Activated CD4-positive, alpha-beta T cell treated with anti-CD3 and anti-CD28 coated beads, Interleukin-2, Interleukin-6, amounts not matched to agents 100 ng/mL and 50 ng/mL, durations not matched to agents 16 hours and 8 hours (primary cell): ENCODE measurements at regions not wholly inside any gene's neighbourhood (a gene's known extent, or its start where the extent isn't known, plus 50 kb on each side); places are given as distances from the start of the nearest gene placed in this dataset.
"Not testable (repeated sequence)": the region's sequence is repeated elsewhere in the genome, so short reads cannot be mapped to it uniquely, and the experiment has no call there.

ENCODE experiments used
- DNase-seq: peaks from one replicate; pipeline ENCODE4 v3.0.0-alpha.2; 2020

DNA sequence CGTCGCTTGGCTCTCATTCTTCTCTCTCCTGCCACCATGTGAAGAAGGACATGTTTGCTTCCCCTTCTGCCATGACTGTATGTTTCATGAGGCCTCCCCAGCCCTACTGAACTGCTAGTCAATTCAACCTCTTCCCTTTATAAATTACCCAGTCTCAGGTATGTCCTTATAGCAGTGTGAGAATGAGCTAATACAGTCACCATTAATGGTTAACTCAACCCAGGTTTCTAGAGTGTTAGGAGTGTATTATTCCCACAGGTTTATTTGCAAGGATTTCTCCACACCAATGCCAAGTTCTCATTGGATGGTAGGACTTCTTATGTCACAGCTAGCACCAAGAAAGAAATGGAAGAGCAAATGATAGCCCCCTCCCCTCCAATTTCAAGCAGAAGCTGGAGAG lies 71.9 kb downstream of the DYNAP start:
- no peak for DNase-seq

DNA sequence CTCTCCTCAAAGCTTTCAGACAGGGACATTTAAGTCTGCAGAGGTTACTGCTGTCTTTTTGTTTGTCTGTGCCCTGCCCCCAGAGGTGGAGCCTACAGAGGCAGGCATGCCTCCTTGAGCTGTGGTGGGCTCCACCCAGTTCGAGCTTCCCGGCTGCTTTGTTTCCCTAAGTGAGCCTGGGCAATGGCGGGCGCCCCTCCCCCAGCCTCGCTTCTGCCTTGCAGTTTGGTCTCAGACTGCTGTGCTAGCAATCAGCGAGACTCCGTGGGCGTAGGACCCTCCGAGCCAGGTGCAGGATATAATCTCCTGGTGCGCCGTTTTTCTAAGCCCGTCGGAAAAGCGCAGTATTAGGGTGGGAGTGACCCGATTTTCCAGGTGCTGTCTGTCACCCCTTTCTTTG lies 78.7 kb downstream of the DYNAP start:
- not testable (repeated sequence) for DNase-seq

DNA sequence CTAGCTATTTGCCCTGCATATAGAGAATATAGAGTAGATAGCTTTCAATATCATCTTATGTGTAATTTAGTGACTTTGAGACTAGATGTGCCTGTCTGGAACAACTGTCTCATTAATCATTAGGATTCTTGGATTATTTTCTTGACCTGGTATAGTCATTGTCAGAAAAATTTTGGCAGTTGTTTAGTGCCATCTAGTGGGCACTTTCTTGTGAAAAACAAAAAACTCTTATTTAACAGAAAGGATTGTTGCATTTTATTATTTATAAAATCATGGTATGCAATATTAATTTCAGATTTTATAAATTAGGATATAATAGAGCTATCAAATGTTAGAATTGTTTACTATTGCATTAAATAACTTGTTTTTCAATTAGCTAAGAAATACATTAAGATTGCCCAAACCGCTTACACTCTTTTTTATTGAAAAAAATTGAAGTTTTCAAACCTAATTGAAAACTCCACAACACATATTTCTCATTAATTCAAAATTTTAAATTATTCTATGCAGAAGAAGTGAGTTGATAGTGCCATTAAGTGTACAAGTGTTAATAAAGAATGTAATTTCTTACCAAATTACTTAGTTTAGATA lies 80.3 kb downstream of the DYNAP start:
- DNase-seq: peak; percentile 33

DNA sequence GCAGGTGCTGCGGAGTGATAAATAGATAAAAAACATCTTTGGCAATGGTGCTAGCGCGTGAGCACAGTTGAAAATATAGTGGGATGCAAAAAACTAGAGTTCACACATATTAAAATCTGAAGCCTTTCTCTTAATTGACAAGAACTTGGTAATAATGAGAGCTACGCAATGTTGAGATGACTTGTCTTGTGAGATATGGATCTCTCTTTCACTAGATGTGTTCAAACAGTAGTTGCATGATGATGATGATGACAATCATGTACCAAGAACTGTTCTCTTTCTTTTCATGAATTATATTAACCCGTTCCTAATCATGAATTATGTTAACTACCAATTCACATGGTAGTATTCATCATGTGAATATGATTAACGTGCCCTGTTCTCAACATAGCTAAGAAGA lies 81.1 kb downstream of the DYNAP start:
- DNase-seq: peak; percentile 25

DNA sequence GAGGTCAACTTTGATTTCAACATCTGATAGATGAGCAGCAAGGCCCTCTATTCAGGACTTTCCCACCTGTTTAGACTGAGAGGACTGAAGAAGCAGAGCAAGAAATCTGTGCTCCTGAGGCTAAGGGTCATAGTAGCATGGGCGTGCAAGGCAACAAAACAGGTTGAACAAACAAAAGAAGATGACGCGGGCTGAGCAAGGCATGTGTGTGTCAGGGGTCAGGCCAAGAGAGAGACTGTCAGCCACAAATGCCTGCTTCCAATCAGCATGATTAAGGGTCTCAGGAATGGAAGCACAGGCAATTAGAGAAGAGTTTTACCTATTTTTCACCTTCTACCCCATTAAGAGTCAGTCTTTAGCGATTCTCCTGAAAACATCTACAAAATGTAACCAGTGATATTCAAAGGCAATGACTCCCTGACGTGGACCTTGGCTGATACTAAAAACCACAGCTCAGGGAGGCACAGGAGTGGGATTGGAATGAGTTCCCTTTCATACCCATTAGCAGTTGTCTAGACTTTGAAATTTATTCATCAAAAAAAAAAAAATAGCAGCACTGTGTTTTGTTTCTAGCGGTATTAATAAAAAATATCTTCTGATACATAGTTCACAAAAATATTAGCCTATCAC lies 81.9 kb downstream of the DYNAP start:
- DNase-seq: no peak

DNA sequence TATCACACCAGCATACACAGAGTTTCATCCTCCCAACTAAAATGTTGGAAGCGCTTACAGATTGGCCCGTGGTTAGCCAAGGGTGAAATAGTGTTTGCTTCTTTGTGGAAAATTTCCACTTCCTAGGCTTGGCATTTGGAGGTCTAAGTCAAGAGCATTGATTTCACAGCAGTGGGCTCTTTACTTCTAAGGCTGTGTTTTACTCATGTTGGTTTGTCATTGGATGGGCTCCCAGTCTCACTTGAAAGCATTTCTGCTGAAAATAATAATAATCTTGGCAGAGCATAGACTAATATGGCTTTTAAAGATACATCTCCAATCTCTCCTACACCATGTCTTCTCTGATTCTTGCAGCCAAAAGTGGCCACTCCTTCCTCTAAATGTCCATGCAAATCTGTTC lies 82.9 kb downstream of the DYNAP start:
- DNase-seq: no peak

DNA sequence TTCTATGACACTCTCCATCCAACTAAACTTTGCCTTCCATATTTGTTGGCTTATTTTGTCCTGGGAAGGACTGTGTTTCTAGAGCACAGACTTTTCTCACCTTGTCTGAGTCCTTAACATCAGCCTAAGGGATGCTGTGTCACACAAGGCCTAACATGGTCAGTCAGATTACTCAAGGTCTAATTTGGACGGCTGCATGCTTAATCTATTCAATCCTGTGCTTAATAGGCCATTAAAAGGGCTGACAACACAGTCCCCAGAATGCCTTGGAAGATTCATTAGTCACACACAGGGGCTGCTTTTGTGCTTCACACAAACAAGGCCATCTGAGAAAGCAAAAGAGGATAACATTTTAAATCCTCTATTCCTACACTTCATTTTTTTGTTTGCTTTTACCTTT lies 84.0 kb downstream of the DYNAP start:
- no peak for DNase-seq

DNA sequence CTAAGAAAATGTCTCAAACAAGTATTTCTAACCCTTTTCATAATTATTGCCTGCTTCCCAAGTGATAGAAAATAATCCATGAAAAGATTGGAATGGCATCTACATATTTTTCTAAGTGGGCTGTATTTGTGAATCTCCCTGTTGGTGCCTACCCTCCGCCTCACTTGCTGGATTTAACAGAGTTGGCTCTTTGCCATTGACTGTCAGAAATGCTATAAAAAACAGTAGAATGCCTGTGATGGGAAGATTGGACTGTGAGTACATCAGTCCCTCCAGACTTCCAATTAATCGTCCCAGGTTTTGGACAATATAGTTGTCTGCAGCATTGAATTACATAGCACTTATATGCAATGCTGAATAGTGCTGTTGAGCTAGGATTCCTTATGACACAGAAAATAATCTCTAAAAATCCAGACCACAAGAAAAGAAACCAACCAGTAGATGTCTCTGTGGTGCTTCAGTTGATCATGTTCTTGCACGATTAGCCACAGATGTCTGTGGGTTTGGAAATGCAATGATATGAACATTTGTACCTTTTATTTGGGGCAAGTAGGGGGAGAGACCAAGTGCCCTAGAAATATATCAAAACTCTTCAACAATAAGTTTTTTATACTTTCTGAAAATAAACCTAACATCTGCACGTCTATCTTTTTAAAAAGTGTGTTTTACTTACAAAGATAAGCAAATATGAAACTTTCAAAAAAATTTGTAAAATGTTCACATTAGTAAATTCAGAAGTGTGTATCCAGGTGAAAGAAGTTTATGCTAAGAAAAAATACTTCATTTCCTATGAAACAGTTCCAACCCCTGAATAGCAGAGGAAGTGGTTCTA lies 88.5 kb downstream of the DYNAP start:
- peak; percentile 52 for DNase-seq

DNA sequence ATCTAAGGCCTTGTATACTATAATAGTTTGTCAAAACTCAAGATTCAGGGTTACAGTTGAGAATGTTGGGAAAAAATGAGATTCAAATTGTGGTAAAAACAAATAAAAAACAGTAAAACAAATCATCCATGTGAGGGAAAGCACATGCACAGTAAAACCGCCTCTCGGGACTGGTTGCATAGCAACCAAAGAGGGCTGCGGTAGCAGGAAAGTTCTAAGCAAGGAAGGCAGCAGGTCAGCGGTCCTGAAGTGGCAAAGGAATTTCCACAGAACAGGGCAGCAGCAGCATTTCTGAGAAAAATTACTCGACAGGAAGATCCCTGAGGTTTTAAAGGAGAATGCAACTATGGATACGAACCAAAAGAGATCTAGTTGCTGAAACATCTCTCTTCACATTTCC lies 93.7 kb downstream of the DYNAP start:
- DNase-seq: no peak

DNA sequence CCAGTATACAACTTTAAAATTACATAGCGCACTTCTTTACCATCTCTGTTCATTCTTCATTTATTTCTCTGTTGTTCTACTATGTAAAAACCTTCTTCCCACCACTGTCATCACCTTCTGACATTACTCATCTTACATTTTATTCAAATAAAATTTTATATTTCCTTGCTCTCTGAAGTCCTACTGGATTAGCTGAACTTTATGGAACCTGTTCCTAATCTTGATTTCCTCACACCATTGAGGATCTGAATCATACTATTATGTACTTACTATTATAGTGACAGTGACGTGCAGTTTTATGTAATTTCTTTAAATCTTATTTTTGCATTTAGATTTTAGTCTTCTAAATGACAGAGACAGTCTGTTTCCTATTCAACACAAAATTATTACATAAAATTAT lies 98.3 kb downstream of the DYNAP start:
- DNase-seq: no peak

DNA sequence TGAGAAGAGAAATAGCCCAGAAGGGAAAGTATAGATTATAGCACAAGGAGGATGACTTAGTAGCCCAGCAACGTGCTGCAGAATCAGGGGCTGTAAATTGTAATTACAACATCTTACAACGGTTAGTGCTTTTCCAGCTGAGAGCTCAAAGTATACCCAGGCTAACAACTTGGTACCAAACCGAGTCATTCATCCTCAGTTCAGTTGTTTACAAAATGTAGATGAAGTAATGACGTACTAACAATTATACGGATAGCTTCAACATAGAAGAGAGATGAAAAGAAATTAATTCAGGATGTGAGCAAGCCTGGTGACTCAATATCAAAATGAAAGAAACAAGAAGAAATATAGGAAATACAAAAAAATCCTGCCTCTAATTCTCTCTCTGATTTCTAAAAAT lies 99.2 kb downstream of the DYNAP start:
- DNase-seq: no peak

DNA sequence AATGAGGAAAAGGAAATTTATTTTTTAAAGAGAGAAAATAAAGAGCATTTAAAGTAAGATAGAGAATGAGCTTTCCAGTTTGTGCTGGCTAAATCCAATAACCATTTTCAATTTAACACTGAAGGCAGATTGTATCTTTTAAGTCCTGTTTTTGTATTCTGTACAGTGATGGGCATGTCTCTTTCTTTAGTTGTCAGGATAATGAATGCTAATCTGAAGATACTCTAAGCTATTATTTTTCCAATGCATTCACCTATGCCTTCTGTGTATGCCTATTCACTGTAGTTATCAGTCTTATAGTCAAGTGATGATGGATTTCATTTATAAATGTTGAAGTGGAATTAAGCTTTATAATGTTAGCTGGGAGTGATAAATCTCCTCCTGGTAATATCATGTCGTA lies 101.4 kb downstream of the DYNAP start:
- DNase-seq: no peak

DNA sequence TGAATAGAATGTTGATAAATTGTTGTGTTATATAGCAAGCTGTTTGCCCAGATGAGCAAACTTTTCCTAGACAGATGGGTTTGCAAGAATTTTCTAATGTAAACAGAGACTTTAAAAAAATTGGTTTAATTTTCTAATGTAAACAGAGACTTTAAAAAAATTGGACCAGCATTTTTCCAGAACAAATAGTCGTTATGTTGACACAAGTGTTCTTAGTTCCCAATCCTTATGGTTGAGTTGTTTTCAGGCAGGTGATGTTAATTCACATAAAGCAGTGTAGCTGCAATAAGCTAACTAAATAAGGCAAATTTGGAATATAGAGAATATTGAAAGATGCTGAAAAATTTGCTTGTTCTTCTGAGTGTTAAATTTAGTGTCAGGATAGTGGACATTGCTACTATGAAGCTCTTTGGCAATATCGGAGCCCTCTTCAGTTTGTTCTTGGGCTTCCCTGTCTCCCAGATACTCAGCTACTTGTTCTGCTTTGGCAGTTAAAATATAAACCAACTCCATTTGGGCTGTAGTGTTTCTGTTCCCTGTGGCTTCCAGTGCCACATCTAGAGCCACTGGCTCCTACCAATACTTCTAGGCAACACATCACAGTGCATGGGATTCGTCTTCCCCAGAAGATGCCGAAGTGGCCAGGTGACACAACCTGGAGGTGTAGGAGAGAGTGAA lies 105.7 kb downstream of the DYNAP start:
- no peak for DNase-seq

DNA sequence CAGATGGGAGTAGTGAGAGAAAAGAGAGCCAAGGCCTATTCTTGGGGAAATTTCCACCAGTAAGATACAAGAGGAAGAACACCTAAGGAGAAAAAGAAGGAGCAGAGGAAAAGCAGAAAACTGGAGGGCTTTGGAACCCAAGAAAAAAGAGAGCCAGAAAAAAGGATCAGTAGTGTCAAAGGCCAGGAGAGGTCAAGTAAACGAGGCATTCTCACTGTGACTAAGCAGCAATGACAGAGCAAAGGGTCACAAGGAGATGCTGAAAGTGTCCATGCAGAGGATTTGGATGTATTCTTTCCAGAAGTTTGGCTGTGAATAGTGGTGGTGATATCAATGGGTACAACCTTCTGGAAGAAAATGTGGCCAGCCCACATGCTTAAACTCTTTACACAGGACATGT lies 109.5 kb downstream of the DYNAP start:
- DNase-seq: no peak

DNA sequence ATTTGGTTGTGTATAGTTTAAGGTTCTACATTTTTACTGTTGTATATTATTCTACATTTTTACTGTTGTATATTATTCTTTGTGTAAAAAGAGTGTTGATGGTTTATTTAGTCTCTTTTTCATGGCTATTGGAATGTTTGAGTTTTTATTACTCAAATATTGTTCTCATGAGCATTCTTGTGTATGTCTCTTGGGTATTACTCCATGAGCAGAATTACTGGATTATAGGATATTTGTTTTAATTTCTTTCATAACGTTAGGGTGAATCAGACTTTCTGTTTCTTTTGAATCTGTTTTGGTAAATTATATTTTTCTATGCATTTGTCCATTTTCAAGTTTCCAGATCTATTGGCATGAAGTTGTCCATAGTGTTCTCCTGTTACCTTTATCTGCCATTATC lies 111.6 kb downstream of the DYNAP start:
- DNase-seq: no peak

DNA sequence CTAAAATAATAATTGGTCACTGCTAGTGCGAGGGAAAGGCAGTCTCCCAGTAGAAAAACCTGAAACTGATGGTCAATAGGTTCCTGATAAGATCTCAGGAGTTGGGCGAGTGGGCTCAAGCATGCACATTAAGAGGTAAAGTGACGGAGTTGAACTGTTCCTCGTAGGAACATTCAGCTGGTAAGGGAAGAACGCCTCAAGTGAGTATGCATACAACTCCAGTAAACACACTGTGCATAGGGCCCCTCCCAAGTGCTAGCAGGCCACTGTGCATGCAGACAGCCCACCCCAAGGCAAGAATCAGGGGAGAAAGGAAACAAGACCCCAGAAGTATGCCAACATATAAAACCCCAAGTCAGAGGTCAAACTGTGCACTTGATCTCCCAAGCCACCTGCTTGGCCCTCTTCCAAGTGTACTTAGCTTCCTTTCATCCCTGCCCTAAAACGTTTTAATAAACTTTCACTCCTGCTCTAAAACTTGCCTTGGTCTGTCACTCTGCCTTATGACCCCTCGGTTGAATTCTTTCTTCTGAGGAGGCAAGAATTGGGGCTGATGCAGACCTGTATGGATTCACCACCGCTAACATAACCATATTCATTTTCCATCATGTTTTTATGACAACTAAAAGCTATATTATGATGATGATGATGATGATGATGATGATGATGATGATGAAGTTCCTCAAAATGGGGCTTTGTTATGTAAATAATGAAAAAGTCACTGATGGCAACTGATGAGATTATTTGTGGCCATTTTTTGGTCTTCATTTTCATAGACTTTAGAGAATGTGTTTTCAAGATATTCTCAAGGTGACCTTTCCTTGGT lies 118.0 kb upstream of the RAB27B start:
- DNase-seq: no peak

DNA sequence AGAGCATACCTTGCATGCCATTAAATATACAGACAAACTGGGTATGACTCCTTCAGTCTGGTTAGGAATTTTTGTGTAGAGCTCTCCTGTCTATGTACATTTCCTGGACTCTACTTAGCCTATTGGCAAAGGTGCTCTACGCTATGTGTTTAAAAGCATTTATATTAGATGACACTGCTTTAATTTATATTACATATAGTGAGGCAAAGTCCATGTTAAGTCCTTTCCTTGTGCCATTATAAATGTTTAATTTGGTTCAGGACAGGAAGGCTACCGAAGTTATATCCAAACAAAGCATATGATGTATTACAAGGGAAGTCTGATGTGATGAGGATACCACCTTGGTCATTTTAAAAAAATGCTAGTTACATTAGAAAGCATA lies 117.4 kb upstream of the RAB27B start:
- DNase-seq: no peak

DNA sequence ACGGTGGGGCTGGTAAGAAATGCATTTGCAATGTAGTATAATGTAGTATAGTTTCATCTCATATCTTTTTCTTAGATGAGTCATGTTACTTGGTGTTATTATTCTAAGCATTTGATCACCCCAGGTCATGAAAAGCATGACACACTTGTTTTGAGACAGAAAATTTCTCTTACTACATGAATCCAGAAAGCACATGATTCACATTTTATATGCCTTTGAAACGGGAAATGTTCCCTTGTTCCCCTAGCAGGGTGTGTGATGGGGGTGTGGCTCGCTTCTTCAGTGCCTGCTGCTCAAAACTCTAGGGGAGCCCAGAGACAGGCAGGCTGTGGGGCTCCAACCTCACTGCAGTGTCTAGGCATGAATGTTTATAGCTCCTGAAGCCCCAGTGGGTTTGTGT lies 116.0 kb upstream of the RAB27B start:
- DNase-seq: peak; percentile 7

DNA sequence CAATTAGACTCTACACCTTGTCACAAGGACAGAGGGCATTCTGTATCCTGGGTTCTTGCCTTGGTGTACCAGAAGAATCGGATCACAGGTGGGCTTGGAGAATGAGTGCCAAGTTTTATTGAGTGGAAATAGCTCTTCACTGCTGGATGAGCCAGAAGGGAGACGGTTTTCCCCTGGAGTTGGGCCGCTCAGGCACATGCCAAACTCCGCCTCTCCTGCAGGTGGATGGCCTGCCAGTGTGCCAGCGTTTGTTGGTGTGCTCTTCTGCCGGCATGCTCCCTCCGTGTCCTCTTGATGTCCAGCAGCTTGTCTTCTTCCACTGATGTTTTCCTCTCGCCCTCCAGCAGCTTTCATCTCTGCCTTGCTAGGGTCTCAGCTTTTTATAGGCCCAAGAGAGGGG lies 115.5 kb upstream of the RAB27B start:
- DNase-seq: no peak

DNA sequence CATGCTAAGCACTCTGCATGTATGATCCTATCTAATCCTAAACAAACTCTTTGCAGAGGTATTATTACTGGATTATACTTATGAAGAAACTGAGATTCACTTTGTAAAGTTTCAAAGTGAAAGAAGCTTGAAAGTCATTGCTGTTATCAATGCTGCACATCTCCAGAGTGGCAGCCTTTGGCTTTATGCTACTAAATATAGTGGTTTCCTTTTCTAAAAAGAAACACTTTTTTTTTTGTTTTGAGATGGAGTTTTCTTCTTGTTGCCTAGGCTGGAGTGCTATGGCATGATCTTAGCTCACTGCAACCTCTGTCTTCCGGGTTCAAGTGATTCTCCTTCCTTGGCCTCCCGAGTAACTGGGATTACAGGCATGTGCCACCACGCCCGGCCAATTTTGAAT lies 114.9 kb upstream of the RAB27B start:
- DNase-seq: peak; percentile 44

DNA sequence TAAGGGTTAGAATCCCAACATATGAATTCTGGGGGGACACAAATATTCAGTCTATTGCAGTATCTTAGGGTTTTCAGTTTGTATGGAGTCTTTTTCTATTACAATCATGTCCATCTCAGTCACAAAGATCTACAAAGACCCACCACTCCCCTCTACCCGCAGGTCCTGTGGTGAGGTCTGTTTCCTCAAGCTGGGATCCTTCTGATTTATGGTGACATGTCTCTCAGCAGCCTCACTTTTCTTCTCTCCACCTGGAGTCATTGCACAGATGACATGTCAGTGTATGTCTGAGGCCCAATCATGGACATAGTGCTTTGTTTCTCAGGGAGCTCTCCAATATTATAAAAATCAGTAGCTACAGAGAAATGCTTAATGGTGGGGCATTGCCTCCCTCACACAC lies 113.4 kb upstream of the RAB27B start:
- no peak for DNase-seq

DNA sequence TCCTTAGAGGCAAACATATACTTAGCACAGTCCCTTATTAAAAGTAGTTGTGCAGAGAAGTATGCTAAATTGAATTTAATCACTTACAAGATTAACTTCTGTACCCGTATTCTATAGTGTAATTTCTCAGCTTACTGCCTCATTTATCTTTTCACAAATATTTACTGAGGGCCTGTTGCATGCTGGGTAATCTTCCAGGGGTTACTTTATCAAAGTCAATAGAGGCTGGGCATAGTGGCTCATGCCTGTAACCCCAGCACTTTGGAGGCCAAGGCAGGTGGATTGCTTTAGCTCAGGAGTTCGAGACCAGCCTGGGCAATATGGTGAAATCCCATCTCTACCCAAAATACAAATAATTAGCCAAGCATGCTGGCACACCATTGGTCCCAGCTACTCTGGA lies 111.7 kb upstream of the RAB27B start:
- no peak for DNase-seq
